ENCODE measurements at regions not wholly inside any gene's neighbourhood (a gene's known extent, or its start where the extent isn't known, plus 50 kb on each side); places are given as distances from the start of the nearest gene placed in this dataset.

GRCh38 chr16:54366943-54367342, 80.4 kb upstream of the IRX3 start:
- TF ChIP-seq CTCF (IDR thresholded peaks at IDR 0.05; ENCODE audit: low read depth, low read length) (no peak), POLR2A (IDR thresholded peaks at IDR 0.05; ENCODE audit: extremely low read depth, insufficient read length) (no peak), MYC (IDR thresholded peaks at IDR 0.05; ENCODE audit: low read depth, low read length) (no peak)
- TF ChIP-seq, protein P1, sequence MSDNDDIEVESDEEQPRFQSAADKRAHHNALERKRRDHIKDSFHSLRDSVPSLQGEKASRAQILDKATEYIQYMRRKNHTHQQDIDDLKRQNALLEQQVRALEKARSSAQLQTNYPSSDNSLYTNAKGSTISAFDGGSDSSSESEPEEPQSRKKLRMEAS (IDR thresholded peaks at IDR 0.05; ENCODE audit: low read depth, low read length), result no peak
